ENCODE measurements at regions not wholly inside any gene's neighbourhood (a gene's known extent, or its start where the extent isn't known, plus 50 kb on each side); places are given as distances from the start of the nearest gene placed in this dataset.

DNA sequence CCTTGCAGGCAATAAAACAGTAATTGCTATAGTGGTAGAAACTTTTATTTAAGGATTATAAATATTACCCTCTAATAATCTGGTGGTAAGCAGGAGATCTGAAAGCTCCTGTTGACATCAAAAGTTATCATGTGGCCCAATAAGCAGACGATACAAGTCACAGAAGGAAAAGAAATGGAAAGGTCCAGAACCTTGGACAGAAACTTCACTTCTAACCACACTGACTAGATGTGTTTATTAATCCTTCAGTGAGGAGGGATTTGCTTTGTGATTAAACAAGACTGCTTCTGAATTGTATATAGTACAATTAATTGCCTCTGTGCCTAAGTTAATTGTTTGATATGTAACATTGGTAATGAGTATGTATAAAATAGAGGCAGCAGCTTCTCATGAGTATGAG lies 652.7 kb upstream of the MIS18BP1 start:
- no peak overlapping the region for H2AFZ ChIP-seq (ENCODE audit: control insufficient read depth, low read length)
- H3K4me2 ChIP-seq (ENCODE audit: control insufficient read depth, extremely low read depth, insufficient read depth, low read depth, low read length) = no peak overlapping the region
- H3K27me3 ChIP-seq (ENCODE audit: control insufficient read depth, extremely low read depth, insufficient read depth, low read length) = no peaks in the 10 kb centered on the region
- H3K4me1 ChIP-seq (ENCODE audit: control insufficient read depth, extremely low read depth, insufficient read depth, low read length) = peaks cover 3% of the 10 kb centered on the region
- H4K20me1 ChIP-seq (ENCODE audit: control insufficient read depth, extremely low read depth, insufficient read depth, low read length) = no peaks in the 10 kb centered on the region
- no peaks in the 10 kb centered on the region for H3K36me3 ChIP-seq (ENCODE audit: control insufficient read depth in 2 of 2, extremely low read depth in 1 of 2, insufficient read depth in 2 of 2, low read length in 2 of 2)
- H3K79me2 ChIP-seq (ENCODE audit: control insufficient read depth, insufficient read depth, low read length) = no peaks in the 10 kb centered on the region
- H3K9me3 ChIP-seq (ENCODE audit: control insufficient read depth, low read depth, low read length) = no peaks in the 10 kb centered on the region
- TF ChIP-seq, protein P1, sequence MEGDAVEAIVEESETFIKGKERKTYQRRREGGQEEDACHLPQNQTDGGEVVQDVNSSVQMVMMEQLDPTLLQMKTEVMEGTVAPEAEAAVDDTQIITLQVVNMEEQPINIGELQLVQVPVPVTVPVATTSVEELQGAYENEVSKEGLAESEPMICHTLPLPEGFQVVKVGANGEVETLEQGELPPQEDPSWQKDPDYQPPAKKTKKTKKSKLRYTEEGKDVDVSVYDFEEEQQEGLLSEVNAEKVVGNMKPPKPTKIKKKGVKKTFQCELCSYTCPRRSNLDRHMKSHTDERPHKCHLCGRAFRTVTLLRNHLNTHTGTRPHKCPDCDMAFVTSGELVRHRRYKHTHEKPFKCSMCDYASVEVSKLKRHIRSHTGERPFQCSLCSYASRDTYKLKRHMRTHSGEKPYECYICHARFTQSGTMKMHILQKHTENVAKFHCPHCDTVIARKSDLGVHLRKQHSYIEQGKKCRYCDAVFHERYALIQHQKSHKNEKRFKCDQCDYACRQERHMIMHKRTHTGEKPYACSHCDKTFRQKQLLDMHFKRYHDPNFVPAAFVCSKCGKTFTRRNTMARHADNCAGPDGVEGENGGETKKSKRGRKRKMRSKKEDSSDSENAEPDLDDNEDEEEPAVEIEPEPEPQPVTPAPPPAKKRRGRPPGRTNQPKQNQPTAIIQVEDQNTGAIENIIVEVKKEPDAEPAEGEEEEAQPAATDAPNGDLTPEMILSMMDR (optimal IDR thresholded peaks at IDR 0.05 in 1 of 3, IDR thresholded peaks at IDR 0.05 in 1 of 3, conservative IDR thresholded peaks at IDR 0.05 in 1 of 3; ENCODE audit: extremely low read depth in 1 of 3, insufficient read depth in 2 of 3, low read length in 3 of 3) = no peak
- TF ChIP-seq EZH2 (IDR thresholded peaks at IDR 0.05; ENCODE audit: low read length) = no peak
- no peak overlapping the region for H3K4me3 ChIP-seq (ENCODE audit: control insufficient read depth in 2 of 3, extremely low read depth in 1 of 3, insufficient read depth in 2 of 3, low read depth in 1 of 3, low read length in 3 of 3)
- H3K9me1 ChIP-seq (ENCODE audit: control insufficient read depth, extremely low read depth, insufficient read depth, low read length) = no peaks in the 10 kb centered on the region
- dilution Hi-C loops (cut with MboI; ENCODE audit: extremely low pct_ligation_motif_present, low sequenced_read_pairs) = no loop called here
- H3K27ac ChIP-seq (ENCODE audit: control insufficient read depth, insufficient read depth, low read length) = no peak overlapping the region
- H3K9ac ChIP-seq (ENCODE audit: control insufficient read depth, extremely low read depth, insufficient read depth, low read length) = no peak overlapping the region
- no peak for DNase-seq (ENCODE audit: low read depth, low spot score)
- FAIRE-seq = no peak

DNA sequence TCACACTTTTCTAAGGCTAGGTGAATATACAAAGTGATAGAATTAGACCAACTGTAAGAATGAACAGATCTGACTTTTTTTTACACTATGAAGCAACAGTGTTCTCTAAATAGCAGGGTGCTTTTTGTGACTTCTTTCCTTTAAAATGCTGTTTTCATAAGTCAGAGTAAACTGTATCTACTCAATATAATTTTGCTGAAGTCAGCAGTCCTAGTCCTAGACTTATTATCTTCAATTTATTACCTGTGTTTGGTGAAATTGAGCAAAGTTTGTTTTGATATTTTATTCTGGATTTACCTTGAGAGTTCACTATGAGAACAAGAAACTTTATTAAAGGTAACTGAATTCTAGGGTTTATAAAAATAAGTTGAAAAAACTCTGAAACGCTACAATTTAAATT lies 651.3 kb upstream of the MIS18BP1 start:
- Histone ChIP-seq H3K4me1 (ENCODE audit: control insufficient read depth, extremely low read depth, insufficient read depth, low read length) (peaks cover 3% of the 10 kb centered on the region), H3K4me3 (ENCODE audit: control insufficient read depth in 2 of 3, extremely low read depth in 1 of 3, insufficient read depth in 2 of 3, low read depth in 1 of 3, low read length in 3 of 3) (no peak overlapping the region), H3K79me2 (ENCODE audit: control insufficient read depth, insufficient read depth, low read length) (no peaks in the 10 kb centered on the region), H3K9me1 (ENCODE audit: control insufficient read depth, extremely low read depth, insufficient read depth, low read length) (no peaks in the 10 kb centered on the region), H4K20me1 (ENCODE audit: control insufficient read depth, extremely low read depth, insufficient read depth, low read length) (no peaks in the 10 kb centered on the region), H2AFZ (ENCODE audit: control insufficient read depth, low read length) (no peak overlapping the region), H3K27me3 (ENCODE audit: control insufficient read depth, extremely low read depth, insufficient read depth, low read length) (no peaks in the 10 kb centered on the region), H3K9me3 (ENCODE audit: control insufficient read depth, low read depth, low read length) (no peaks in the 10 kb centered on the region), H3K36me3 (ENCODE audit: control insufficient read depth in 2 of 2, extremely low read depth in 1 of 2, insufficient read depth in 2 of 2, low read length in 2 of 2) (no peaks in the 10 kb centered on the region), H3K9ac (ENCODE audit: control insufficient read depth, extremely low read depth, insufficient read depth, low read length) (no peak overlapping the region), H3K4me2 (ENCODE audit: control insufficient read depth, extremely low read depth, insufficient read depth, low read depth, low read length) (no peak overlapping the region), H3K27ac (ENCODE audit: control insufficient read depth, insufficient read depth, low read length) (no peak overlapping the region)
- TF ChIP-seq EZH2 (IDR thresholded peaks at IDR 0.05; ENCODE audit: low read length) = no peak
- TF ChIP-seq, protein P1 (optimal IDR thresholded peaks at IDR 0.05 in 1 of 3, IDR thresholded peaks at IDR 0.05 in 1 of 3, conservative IDR thresholded peaks at IDR 0.05 in 1 of 3; ENCODE audit: extremely low read depth in 1 of 3, insufficient read depth in 2 of 3, low read length in 3 of 3) = no peak
- DNase-seq (ENCODE audit: low read depth, low spot score) (no peak), FAIRE-seq (no peak)
- dilution Hi-C loops (cut with MboI; ENCODE audit: extremely low pct_ligation_motif_present, low sequenced_read_pairs) = no loop called here
